Duodenal mucosa (tissue), 2 donors: ENCODE measurements at regions not wholly inside any gene's neighbourhood (a gene's known extent, or its start where the extent isn't known, plus 50 kb on each side); places are given as distances from the start of the nearest gene placed in this dataset.

ENCODE experiments used
- H3K27ac ChIP-seq: one replicate; pipeline ENCODE4 v1.7.0; 2013; ENCODE audit warnings: low read depth, low read length
- H3K27me3 ChIP-seq, 2 donors: one replicate each; pipeline ENCODE4 v1.7.0; 2013; ENCODE audit warnings: low read length in 2 of 2, control low read depth in 1 of 2; ENCODE audit not compliant: insufficient read depth in 2 of 2, control insufficient read depth in 1 of 2
- H3K36me3 ChIP-seq, 2 donors: one replicate each; pipeline ENCODE4 v1.7.0; 2013; ENCODE audit warnings: low read length in 2 of 2, control low read depth in 1 of 2; ENCODE audit not compliant: insufficient read depth in 2 of 2, control insufficient read depth in 1 of 2
- H3K4me1 ChIP-seq, 2 donors: one replicate each; pipeline ENCODE4 v1.7.0; 2013; ENCODE audit warnings: low read length in 2 of 2, control low read depth in 1 of 2; ENCODE audit not compliant: insufficient read depth in 2 of 2, control insufficient read depth in 1 of 2
- H3K4me3 ChIP-seq, 2 donors: one replicate each; pipeline ENCODE4 v1.7.0; 2013; ENCODE audit warnings: low read length in 2 of 2, low read depth in 1 of 2
- H3K9ac ChIP-seq, 2 donors: one replicate each; pipeline ENCODE4 v1.7.0; 2013; ENCODE audit warnings: low read length in 2 of 2, low read depth in 1 of 2
- H3K9me3 ChIP-seq, 2 donors: one replicate each; pipeline ENCODE4 v1.7.0; 2013; ENCODE audit warnings: low read length in 2 of 2, control low read depth in 1 of 2; ENCODE audit not compliant: control insufficient read depth in 1 of 2

DNA sequence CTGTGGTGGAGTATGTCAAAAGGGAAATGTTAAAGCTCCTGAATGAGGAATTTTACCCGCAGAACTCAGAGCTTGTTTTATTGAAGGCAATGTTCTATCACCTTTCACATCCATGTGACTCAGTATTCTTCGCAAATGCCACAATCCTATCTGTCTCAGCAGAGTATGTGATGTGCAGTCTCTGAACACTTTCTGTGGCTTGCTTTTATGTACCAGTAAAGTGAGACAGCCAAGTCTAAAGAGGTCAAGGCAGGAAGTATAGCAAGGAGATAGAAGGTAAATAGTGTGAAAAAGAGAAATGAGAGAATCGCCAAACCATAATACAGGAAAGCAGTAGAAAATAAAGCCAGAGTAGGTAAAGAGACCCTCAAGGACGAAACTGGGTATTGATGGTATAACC lies 515.8 kb downstream of the RAB28 start:
- H3K9ac ChIP-seq, result no peak overlapping the region
- H3K4me1 ChIP-seq, result no peaks in the 10 kb centered on the region
- no peaks in the 10 kb centered on the region for H3K36me3 ChIP-seq
- no peak overlapping the region for H3K4me3 ChIP-seq
- H3K9me3 ChIP-seq, result no peaks in the 10 kb centered on the region
- no peak overlapping the region for H3K27ac ChIP-seq
- no peaks in the 10 kb centered on the region for H3K27me3 ChIP-seq

DNA sequence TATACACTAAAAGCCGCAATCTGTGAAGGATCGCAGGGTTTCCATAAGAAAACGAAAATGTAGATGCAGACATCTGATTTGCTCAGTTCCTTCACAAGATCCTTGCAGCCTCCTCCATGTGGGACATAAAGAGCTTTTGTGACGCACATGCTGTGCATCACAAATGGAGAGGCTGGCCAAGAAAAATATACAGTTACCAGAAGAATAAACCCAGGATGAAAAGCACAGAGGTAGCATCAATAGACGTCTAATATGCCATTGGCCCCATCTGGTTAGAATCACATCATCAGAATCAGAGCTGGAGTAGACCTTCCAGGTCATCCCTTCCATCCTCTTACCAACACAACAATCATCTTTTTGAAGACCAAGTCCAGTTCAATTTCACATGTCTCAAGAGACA lies 517.4 kb downstream of the RAB28 start:
- H3K36me3 ChIP-seq, result no peaks in the 10 kb centered on the region
- H3K4me1 ChIP-seq, result no peaks in the 10 kb centered on the region
- no peaks in the 10 kb centered on the region for H3K27me3 ChIP-seq
- H3K27ac ChIP-seq, result no peak overlapping the region
- no peak overlapping the region for H3K4me3 ChIP-seq
- no peak overlapping the region for H3K9ac ChIP-seq
- no peaks in the 10 kb centered on the region for H3K9me3 ChIP-seq

- Histone ChIP-seq H3K27me3 (no peaks in the 10 kb centered on the region), H3K9ac (no peak overlapping the region), H3K36me3 (no peaks in the 10 kb centered on the region), H3K4me1 (no peaks in the 10 kb centered on the region), H3K9me3 (no peaks in the 10 kb centered on the region), H3K4me3 (no peak overlapping the region), H3K27ac (no peak overlapping the region)
These were observed 518.8 kb downstream of the RAB28 start for GRCh38 chr4:12965334-12965733.

- Histone ChIP-seq H3K27ac (no peak overlapping the region), H3K9me3 (no peaks in the 10 kb centered on the region), H3K9ac (no peak overlapping the region), H3K4me3 (no peak overlapping the region), H3K36me3 (no peaks in the 10 kb centered on the region), H3K27me3 (no peaks in the 10 kb centered on the region), H3K4me1 (no peaks in the 10 kb centered on the region)
These were observed 520.2 kb downstream of the RAB28 start for GRCh38 chr4:12963912-12964311.

- Histone ChIP-seq H3K9ac (no peak overlapping the region), H3K4me3 (no peak overlapping the region), H3K27ac (no peak overlapping the region), H3K27me3 (no peaks in the 10 kb centered on the region), H3K4me1 (no peaks in the 10 kb centered on the region), H3K36me3 (no peaks in the 10 kb centered on the region), H3K9me3 (no peaks in the 10 kb centered on the region)
These were observed 520.8 kb downstream of the RAB28 start for GRCh38 chr4:12963291-12963690.

DNA sequence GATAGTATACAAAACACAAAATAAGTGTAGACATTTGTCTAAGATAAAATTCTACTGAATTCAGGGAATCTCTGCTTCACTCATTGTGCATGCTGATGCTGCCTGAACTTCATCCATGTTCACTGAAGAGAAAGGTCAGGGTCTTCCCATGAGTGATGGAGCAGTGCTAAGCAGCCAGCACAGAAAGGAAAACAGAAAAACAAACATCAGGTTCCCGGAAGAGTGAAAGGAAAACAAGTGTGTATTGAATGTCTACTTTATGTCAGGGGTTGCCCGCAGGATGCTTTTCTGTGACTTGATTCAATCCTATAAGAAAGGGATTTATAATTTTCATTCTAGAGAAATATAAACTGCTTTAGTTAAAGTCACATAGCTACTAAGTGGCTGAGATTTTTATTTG lies 522.4 kb downstream of the RAB28 start:
- H3K9ac ChIP-seq, result no peak overlapping the region
- no peaks in the 10 kb centered on the region for H3K4me1 ChIP-seq
- H3K4me3 ChIP-seq, result no peak overlapping the region
- H3K9me3 ChIP-seq, result no peaks in the 10 kb centered on the region
- H3K27me3 ChIP-seq, result no peaks in the 10 kb centered on the region
- H3K36me3 ChIP-seq, result no peaks in the 10 kb centered on the region
- no peak overlapping the region for H3K27ac ChIP-seq

DNA sequence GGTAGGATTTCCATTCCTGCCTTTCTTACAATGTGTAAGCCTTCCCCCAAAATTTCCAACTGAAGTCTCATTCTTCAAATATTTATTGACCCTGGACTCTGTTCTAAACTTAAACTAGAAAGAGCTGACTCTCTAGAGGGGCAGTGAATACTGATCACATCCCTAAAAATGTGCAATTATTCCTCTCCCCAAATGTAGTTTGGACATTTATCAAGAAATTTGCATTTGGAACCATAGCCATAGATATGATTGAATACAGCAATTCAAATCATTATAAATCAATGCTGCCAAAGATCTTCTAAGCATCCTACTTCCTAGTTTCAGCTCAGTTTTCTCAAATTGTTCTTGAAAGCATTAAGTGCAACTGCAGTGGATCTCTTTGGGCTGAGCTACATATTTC lies 525.7 kb downstream of the RAB28 start:
- no peak overlapping the region for H3K4me3 ChIP-seq
- H3K36me3 ChIP-seq, result no peaks in the 10 kb centered on the region
- no peaks in the 10 kb centered on the region for H3K9me3 ChIP-seq
- H3K9ac ChIP-seq, result no peak overlapping the region
- no peaks in the 10 kb centered on the region for H3K27me3 ChIP-seq
- no peak overlapping the region for H3K27ac ChIP-seq
- no peaks in the 10 kb centered on the region for H3K4me1 ChIP-seq

DNA sequence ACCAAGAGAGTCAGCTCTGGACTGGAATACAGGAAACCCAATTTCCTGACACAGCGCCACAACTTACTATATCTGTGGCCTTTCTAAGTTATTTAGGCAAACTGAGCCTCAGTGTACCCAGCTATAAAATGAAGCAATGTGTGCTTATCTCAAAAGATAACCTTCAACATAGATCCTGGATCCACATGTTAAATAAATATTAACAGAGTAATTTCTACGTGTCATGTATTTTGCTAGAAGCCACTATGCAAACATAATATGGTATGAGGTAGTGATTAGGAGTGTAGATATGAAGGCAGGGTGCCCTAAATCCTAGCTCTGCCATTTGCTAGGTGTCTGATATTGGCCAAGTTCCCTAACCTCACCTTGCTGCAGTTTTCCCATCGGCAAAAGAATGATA lies 527.0 kb downstream of the RAB28 start:
- Histone ChIP-seq H3K4me1 (no peaks in the 10 kb centered on the region), H3K4me3 (no peak overlapping the region), H3K27me3 (no peaks in the 10 kb centered on the region), H3K27ac (no peak overlapping the region), H3K9me3 (no peaks in the 10 kb centered on the region), H3K36me3 (no peaks in the 10 kb centered on the region), H3K9ac (no peak overlapping the region)

DNA sequence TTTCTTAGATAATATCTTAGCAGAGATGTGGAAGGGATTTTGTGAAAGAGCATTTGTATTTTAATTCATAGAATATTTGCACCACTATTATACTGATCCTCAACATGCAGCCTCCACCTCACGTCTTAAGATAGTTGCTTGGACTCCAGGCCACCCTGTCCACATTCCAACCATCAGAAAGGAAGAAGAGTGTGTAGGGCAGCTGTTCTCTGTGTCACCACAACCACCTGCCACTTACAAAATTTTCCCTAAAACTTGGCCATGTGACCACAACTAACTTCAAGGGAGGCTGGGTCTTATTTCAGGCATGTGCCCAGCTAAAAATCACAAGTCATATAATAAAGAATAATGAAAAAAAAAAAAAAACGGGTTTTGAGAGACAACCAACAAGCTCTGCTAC lies 528.1 kb downstream of the RAB28 start:
- H3K4me3 ChIP-seq, result no peak overlapping the region
- H3K9ac ChIP-seq, result no peak overlapping the region
- H3K9me3 ChIP-seq, result no peaks in the 10 kb centered on the region
- no peaks in the 10 kb centered on the region for H3K27me3 ChIP-seq
- no peaks in the 10 kb centered on the region for H3K4me1 ChIP-seq
- no peaks in the 10 kb centered on the region for H3K36me3 ChIP-seq
- no peak overlapping the region for H3K27ac ChIP-seq

- Histone ChIP-seq H3K4me1 (no peaks in the 10 kb centered on the region), H3K4me3 (no peak overlapping the region), H3K36me3 (no peaks in the 10 kb centered on the region), H3K27ac (no peak overlapping the region), H3K9ac (no peak overlapping the region), H3K9me3 (no peaks in the 10 kb centered on the region), H3K27me3 (no peaks in the 10 kb centered on the region)
These were observed 534.2 kb downstream of the RAB28 start for GRCh38 chr4:12949719-12950490.

DNA sequence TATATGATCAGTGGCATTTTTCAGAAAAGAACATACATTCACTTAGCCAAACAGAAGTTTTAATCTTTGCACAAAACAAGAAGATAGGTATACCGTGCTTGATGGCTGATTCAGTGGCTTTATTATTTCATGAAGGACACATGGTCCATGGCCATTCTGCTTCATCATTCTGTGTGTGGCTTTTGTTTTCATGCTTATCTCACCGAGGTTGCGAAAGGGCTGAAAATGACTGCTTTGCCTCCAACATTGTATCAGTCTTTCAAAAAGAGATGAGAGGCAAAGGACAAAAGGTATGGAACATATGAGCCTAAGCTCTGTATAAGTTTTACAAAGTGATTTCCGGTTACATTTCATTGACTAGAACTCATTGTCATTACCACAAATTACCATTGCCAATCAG lies 541.1 kb downstream of the RAB28 start:
- no peaks in the 10 kb centered on the region for H3K9me3 ChIP-seq
- H3K4me3 ChIP-seq, result no peak overlapping the region
- H3K9ac ChIP-seq, result no peak overlapping the region
- no peaks in the 10 kb centered on the region for H3K4me1 ChIP-seq
- H3K36me3 ChIP-seq, result no peaks in the 10 kb centered on the region
- no peak overlapping the region for H3K27ac ChIP-seq
- H3K27me3 ChIP-seq, result no peaks in the 10 kb centered on the region
